IMR-90 (cell line): ENCODE measurements at regions not wholly inside any gene's neighbourhood (a gene's known extent, or its start where the extent isn't known, plus 50 kb on each side); places are given as distances from the start of the nearest gene placed in this dataset.

ENCODE experiments used
- ATAC-seq: fragments of 200-7000 bp; cut with Tn5 transposase; 2 replicates; pipeline ENCODE4 v1.9.1; 2020; ENCODE audit warnings: low read depth, mild to moderate bottlenecking, moderate library complexity
- BruUV-seq: library from RNA; stranded (reverse); fragments of 400-500 nt; replicated peaks from 2 replicates; lab custom pipeline; 2021; lab: Mats Ljungman, UMichigan
- CTCF ChIA-PET: fragments of 300-600 bp; formaldehyde crosslinking; extraction: SDS; loops from one replicate; lab custom pipeline; 2021; ENCODE audit warnings: antibody characterized with exemption; lab: Yijun Ruan, JAX
- POLR2A ChIA-PET: fragments of 300-600 bp; sonication (Branson Sonifier 250); formaldehyde crosslinking; loops from one replicate; lab custom pipeline; 2022; ENCODE audit warnings: antibody characterized with exemption; ENCODE audit not compliant: unreplicated experiment; lab: Charles Lee
- DNase-seq: peaks from one replicate; pipeline ENCODE4 v3.0.0; 2013
- H2AFZ ChIP-seq: replicated peaks from 2 replicates; pipeline ENCODE3; 2013; ENCODE audit warnings: low read length, mild to moderate bottlenecking; ENCODE audit not compliant: poor library complexity
- H2AK5ac ChIP-seq: 2 replicates; pipeline ENCODE4 v1.6.1; 2013; ENCODE audit warnings: low read depth, low read length, inconsistent platforms
- H2AK9ac ChIP-seq: replicated peaks from 2 replicates; pipeline ENCODE3; 2013; ENCODE audit warnings: mild to moderate bottlenecking, low read depth, low read length, moderate library complexity; ENCODE audit not compliant: poor library complexity
- H2BK120ac ChIP-seq: 2 replicates; pipeline ENCODE4 v1.6.1; 2013; ENCODE audit warnings: low read depth, low read length, inconsistent platforms
- H2BK15ac ChIP-seq: 3 replicates; pipeline ENCODE4 v1.6.1; 2013; ENCODE audit warnings: low read depth, low read length, inconsistent platforms
- H2BK20ac ChIP-seq: 2 replicates; pipeline ENCODE4 v1.6.1; 2013; ENCODE audit warnings: low read depth, mild to moderate bottlenecking, inconsistent platforms, low read length, moderate library complexity
- H2BK5ac ChIP-seq: 2 replicates; pipeline ENCODE4 v1.6.1; 2013; ENCODE audit warnings: mild to moderate bottlenecking, low read depth, low read length, inconsistent platforms; ENCODE audit not compliant: poor library complexity, severe bottlenecking
- H3K14ac ChIP-seq: replicated peaks from 2 replicates; pipeline ENCODE4 v1.6.1; 2013; ENCODE audit warnings: low read depth, low read length, inconsistent platforms
- H3K18ac ChIP-seq: 2 replicates; pipeline ENCODE4 v1.6.1; 2013; ENCODE audit warnings: low read depth, low read length, control low read depth
- H3K23ac ChIP-seq: 2 replicates; pipeline ENCODE4 v1.6.1; 2013; ENCODE audit warnings: low read depth, low read length, inconsistent platforms
- H3K27ac ChIP-seq: 2 replicates; pipeline ENCODE4 v1.5.1; 2013; ENCODE audit warnings: mild to moderate bottlenecking, control low read depth, low read length; ENCODE audit not compliant: insufficient read depth
- H3K27me3 ChIP-seq: 2 replicates; pipeline ENCODE4 v1.6.1; 2013; ENCODE audit warnings: low read length; ENCODE audit not compliant: control insufficient read depth, insufficient read depth
- H3K36me3 ChIP-seq: 2 replicates; pipeline ENCODE4 v1.6.1; 2013; ENCODE audit warnings: low read length, mixed read lengths; ENCODE audit not compliant: control insufficient read depth, insufficient read depth
- H3K4ac ChIP-seq: 2 replicates; pipeline ENCODE4 v1.6.1; 2013; ENCODE audit warnings: low read depth, low read length, inconsistent platforms
- H3K4me1 ChIP-seq: 2 replicates; pipeline ENCODE4 v1.6.1; 2013; ENCODE audit warnings: low read length, mixed read lengths; ENCODE audit not compliant: control insufficient read depth, insufficient read depth
- H3K4me2 ChIP-seq: 2 replicates; pipeline ENCODE4 v1.6.1; 2013; ENCODE audit warnings: low read depth, mild to moderate bottlenecking, control low read depth, low read length, moderate library complexity
- H3K4me3 ChIP-seq: 2 replicates; pipeline ENCODE4 v1.5.1; 2013; ENCODE audit warnings: low read depth, mild to moderate bottlenecking, control low read depth, low read length, moderate library complexity; ENCODE audit not compliant: insufficient read depth
- H3K56ac ChIP-seq: 2 replicates; pipeline ENCODE4 v1.6.1; 2013; ENCODE audit warnings: low read length, inconsistent platforms; ENCODE audit not compliant: insufficient read depth; ENCODE audit errors: extremely low read depth
- H3K79me1 ChIP-seq, 2 experiments: 2 replicates each; pipeline ENCODE4 v1.6.1; 2013; ENCODE audit warnings: low read length in 2 of 2, inconsistent platforms in 1 of 2, low read depth in 1 of 2
- H3K9ac ChIP-seq: 2 replicates; pipeline ENCODE4 v1.6.1; 2013; ENCODE audit warnings: low read depth, low read length, control low read depth
- H3K9me1 ChIP-seq: 2 replicates; pipeline ENCODE4 v1.6.1; 2013; ENCODE audit warnings: low read length, inconsistent platforms; ENCODE audit not compliant: insufficient read depth
- H3K9me3 ChIP-seq: 2 replicates; pipeline ENCODE4 v1.6.1; 2013; ENCODE audit warnings: low read length; ENCODE audit not compliant: control insufficient read depth, insufficient read depth
- H4K20me1 ChIP-seq: 2 replicates; pipeline ENCODE4 v1.6.1; 2013; ENCODE audit warnings: low read length, inconsistent platforms; ENCODE audit not compliant: insufficient read depth
- H4K5ac ChIP-seq: 2 replicates; pipeline ENCODE4 v1.6.1; 2013; ENCODE audit warnings: mild to moderate bottlenecking, low read depth, low read length, control low read depth
- H4K8ac ChIP-seq, 2 experiments: 2 replicates each; pipeline ENCODE4 v1.6.1; 2013; ENCODE audit warnings: low read depth in 2 of 2, low read length in 2 of 2, control low read depth in 1 of 2, inconsistent platforms in 1 of 2
- H4K91ac ChIP-seq: 2 replicates; pipeline ENCODE4 v1.6.1; 2013; ENCODE audit warnings: low read depth, low read length, inconsistent platforms; ENCODE audit not compliant: insufficient read depth
- MAFK ChIP-seq: IDR thresholded peaks from 2 replicates; pipeline ENCODE4 v1.6.1; 2012; ENCODE audit warnings: low read depth, low read length, improper control_type of control experiment
- MAZ ChIP-seq: IDR thresholded peaks from 2 replicates; pipeline ENCODE4 v1.6.1; 2012; ENCODE audit warnings: low read depth, mild to moderate bottlenecking, low read length, improper control_type of control experiment, moderate library complexity, borderline replicate concordance
- NFE2L2 ChIP-seq: fragments of 150-350 bp; IDR thresholded peaks from 2 replicates; pipeline ENCODE4 v1.6.1; 2016; ENCODE audit warnings: low read depth, mild to moderate bottlenecking, low read length
- POLR2A ChIP-seq: IDR thresholded peaks from 2 replicates; pipeline ENCODE4 v1.6.1; 2012; ENCODE audit warnings: mild to moderate bottlenecking, low read depth, low read length
- RAD21 ChIP-seq: IDR thresholded peaks from 2 replicates; pipeline ENCODE4 v1.6.1; 2012; ENCODE audit warnings: low read length, improper control_type of control experiment
- RCOR1 ChIP-seq: IDR thresholded peaks from 2 replicates; pipeline ENCODE4 v1.6.1; 2012; ENCODE audit warnings: mild to moderate bottlenecking, low read length, improper control_type of control experiment; ENCODE audit not compliant: insufficient replicate concordance
- WGBS, 2 experiments: methylation state at CpG; one replicate each; pipeline versions ENCODE4 v1.1.5 to v1.1.7; 2013; ENCODE audit warnings: missing lambda C conversion rate in 2 of 2; ENCODE audit not compliant: insufficient read length in 1 of 2; ENCODE audit errors: extremely low coverage in 2 of 2; 5-methylcytosine and 5-hydroxymethylcytosine counted together
- dilution Hi-C: fragments of 300-500 bp; cut with HindIII; formaldehyde crosslinking; loops from one replicate; pipeline ENCODE4 v1.14.3; 2018; ENCODE audit warnings: low sequenced_read_pairs; ENCODE audit not compliant: unreplicated experiment
- in situ Hi-C: fragments of 300-500 bp; cut with MboI; formaldehyde crosslinking; loops from 3 replicates; pipeline ENCODE4 v1.14.3; 2019; ENCODE audit warnings: low sequenced_read_pairs, inconsistent platforms, mixed read lengths
- intact Hi-C: fragments of 100-400 bp; cut with micrococcal nuclease; formaldehyde crosslinking; loops from 2 replicates; pipeline ENCODE4 v1.10.0; 2022
- TF ChIP-seq, protein P1 (sequence below): fragments of 150-350 bp; IDR thresholded peaks from 2 replicates; pipeline ENCODE4 v1.6.1; 2016; ENCODE audit warnings: low read depth, mild to moderate bottlenecking, low read length, moderate library complexity, borderline replicate concordance
- TF ChIP-seq, protein P2 (sequence below): fragments of 150-350 bp; IDR thresholded peaks from 2 replicates; pipeline ENCODE4 v1.6.1; 2017; ENCODE audit warnings: mild to moderate bottlenecking, antibody characterized with exemption, low read length, low read depth

DNA sequence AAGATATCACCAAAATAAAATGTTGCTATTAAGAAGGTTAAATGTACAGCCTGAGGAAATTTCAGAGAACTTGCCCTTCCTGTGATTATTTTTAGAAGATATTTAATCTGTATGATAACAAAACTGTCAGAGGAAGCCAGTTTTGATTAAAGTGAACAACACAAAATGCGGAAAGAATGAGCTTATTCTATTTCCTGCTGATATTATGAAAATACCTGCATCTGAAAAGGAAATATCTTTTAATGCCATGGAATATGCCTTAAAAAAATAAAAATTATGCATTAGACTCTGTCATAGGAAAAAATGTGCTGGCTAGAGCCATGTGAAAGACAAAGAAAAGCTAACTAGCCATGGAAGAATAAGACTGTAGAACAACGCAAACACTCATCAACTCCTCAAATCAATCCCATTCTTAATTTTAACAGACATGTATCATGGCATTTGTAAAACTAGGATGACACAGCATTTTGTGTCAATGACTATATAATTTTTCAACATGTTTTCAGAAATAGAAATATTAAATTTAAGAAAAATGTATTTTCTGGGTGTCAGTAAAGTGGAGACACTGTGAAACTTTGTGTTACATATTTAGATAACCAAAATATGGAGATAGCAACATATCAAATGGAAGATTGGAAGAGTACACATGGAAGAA is 1768.2 kb downstream of the SUCLG1 start:
- in situ Hi-C loops (no loop called here), intact Hi-C loops (no loop called here), dilution Hi-C loops (no loop called here)
- no peak for ATAC-seq
- Histone ChIP-seq H3K4me3 (no peak overlapping the region), H2AK5ac (no peak overlapping the region), H3K4me1 (no peaks in the 10 kb centered on the region), H2BK5ac (no peak overlapping the region), H3K27ac (no peak overlapping the region), H3K14ac (no peak overlapping the region), H4K8ac (no peak overlapping the region), H3K4me2 (no peak overlapping the region), H2AK9ac (no peak overlapping the region), H3K23ac (no peak overlapping the region), H4K20me1 (no peaks in the 10 kb centered on the region), H4K91ac (no peak overlapping the region), H3K18ac (no peak overlapping the region), H3K4ac (no peak overlapping the region), H3K56ac (no peak overlapping the region), H4K5ac (no peak overlapping the region), H3K9me1 (no peaks in the 10 kb centered on the region), H2BK120ac (no peak overlapping the region), H2BK20ac (no peak overlapping the region), H3K27me3 (no peaks in the 10 kb centered on the region), H3K79me1 (no peaks in the 10 kb centered on the region), H3K9ac (no peak overlapping the region), H2AFZ (no peak overlapping the region), H3K36me3 (no peaks in the 10 kb centered on the region), H2BK15ac (no peak overlapping the region), H3K9me3 (no peaks in the 10 kb centered on the region)
- DNase-seq: no peak
- WGBS, 2 experiments: no CpG with 5 or more reads among the region's 2 CpGs
- no TSS peak for BruUV-seq
- ChIA-PET CTCF (no interaction called here), POLR2A (no interaction called here)
- TF ChIP-seq MAFK (no peak), POLR2A (no peak), MAZ (no peak), RAD21 (no peak), NFE2L2 (peak; percentile 65), RCOR1 (no peak)
- TF ChIP-seq, protein P1, sequence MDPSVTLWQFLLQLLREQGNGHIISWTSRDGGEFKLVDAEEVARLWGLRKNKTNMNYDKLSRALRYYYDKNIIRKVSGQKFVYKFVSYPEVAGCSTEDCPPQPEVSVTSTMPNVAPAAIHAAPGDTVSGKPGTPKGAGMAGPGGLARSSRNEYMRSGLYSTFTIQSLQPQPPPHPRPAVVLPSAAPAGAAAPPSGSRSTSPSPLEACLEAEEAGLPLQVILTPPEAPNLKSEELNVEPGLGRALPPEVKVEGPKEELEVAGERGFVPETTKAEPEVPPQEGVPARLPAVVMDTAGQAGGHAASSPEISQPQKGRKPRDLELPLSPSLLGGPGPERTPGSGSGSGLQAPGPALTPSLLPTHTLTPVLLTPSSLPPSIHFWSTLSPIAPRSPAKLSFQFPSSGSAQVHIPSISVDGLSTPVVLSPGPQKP: no peak
- TF ChIP-seq, protein P2, sequence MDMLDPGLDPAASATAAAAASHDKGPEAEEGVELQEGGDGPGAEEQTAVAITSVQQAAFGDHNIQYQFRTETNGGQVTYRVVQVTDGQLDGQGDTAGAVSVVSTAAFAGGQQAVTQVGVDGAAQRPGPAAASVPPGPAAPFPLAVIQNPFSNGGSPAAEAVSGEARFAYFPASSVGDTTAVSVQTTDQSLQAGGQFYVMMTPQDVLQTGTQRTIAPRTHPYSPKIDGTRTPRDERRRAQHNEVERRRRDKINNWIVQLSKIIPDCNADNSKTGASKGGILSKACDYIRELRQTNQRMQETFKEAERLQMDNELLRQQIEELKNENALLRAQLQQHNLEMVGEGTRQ: no peak
